ENCODE measurements at regions not wholly inside any gene's neighbourhood (a gene's known extent, or its start where the extent isn't known, plus 50 kb on each side); places are given as distances from the start of the nearest gene placed in this dataset.
"Not testable (repeated sequence)": the region's sequence is repeated elsewhere in the genome, so short reads cannot be mapped to it uniquely, and the experiment has no call there.

- no peak for DNase-seq (ENCODE audit: low spot score)
Measured at GRCh38 chr9:24073007-24073592, 247.1 kb upstream of the ELAVL2 start.

- DNase-seq (ENCODE audit: low spot score) = peak; percentile 0
Measured at GRCh38 chr9:24071716-24072115, 245.7 kb upstream of the ELAVL2 start.

DNA sequence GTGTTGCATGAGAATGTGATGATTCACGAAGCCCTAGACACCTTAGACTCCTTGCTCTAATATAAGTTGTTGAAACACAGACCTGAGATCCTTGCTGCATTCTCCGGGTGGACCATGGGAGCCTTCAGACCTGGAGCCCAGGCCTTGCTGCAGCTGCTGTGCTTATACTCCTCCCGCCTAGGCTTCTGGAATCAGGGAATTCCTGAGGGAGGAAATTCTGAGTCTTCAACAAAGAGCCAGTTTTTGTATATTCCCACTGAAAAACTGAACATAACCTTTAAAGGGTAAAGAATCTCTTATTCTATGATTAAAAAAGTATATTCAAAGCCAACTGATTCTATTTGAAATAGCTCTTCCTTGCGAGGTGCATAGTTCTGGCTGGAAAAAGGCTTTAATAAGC, 245.1 kb upstream of the ELAVL2 start:
- no peak for DNase-seq (ENCODE audit: low spot score)

DNA sequence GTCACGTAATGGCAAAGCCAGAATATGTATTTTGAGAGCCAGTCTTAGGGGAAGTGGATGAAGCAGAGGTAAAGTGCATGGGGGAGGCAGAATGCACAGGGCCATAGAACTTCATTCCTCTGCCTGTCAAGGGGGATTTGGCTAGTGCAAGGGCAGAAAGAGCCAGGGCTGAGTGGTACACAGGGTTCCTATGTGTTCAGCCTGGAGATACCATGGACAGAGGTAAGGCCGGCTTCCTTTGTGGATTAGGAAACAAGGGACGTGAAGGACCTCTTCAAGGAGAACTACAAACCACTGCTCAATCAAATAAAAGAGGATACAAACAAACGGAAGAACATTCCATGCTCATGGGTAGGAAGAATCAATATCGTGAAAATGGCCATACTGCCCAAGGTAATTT, 241.1 kb upstream of the ELAVL2 start:
- DNase-seq (ENCODE audit: low spot score) = not testable (repeated sequence)

- DNase-seq (ENCODE audit: low spot score) = no peak
Measured at GRCh38 chr9:24059651-24060050, 233.6 kb upstream of the ELAVL2 start.

GRCh38 chr9:24051587-24051986, 225.5 kb upstream of the ELAVL2 start:
- DNase-seq (ENCODE audit: low spot score) = no peak

GRCh38 chr9:24050239-24050638, 224.2 kb upstream of the ELAVL2 start:
- not testable (repeated sequence) for DNase-seq (ENCODE audit: low spot score)

- no peak for DNase-seq (ENCODE audit: low spot score)
Measured at GRCh38 chr9:24045150-24045549, 219.1 kb upstream of the ELAVL2 start.

- no peak for DNase-seq (ENCODE audit: low spot score)
Measured at GRCh38 chr9:24044576-24044975, 218.5 kb upstream of the ELAVL2 start.

DNA sequence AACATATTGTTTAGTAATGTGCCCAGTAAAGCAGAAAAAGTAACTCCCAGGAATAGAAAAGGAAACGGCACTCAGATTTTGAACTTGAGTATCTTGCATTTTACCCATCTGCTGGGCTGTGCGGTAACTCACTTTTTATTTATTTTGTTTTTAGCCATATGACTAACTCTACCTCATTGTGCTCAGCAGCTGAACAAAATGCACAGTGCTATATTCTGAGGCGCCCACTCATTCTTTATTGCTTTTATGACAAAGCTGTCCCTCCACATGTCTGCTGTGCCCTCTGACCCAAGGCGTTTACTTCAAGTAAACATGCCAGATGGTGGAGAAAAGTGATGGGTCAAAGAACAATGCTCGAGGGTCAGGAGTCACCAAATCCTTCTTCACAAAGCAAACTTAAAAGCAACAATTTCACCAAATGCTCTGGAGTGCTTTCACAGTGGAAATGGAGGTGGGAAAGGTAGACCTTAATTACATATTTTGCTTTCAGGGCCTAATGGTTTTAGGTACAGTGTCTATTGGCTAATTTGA, 215.2 kb upstream of the ELAVL2 start:
- no peak for DNase-seq (ENCODE audit: low spot score)

DNA sequence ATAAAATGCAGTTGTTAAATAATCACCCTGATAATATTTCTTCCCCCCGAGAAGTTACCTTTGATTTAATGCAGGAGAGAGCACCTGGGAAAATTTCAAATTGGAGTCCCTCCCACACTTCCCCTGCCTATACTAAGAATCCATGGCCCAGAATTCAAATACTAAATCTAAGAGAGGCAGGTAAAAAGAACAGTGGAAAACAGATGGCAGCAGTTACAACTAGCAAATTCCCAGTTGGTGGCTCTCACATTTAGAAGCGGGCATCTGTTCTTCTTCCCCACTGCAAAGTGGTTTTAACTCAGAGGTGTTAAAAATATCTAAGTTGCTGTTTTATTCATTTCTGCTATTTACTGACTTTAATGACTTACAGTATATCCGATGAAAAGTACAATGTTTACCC, 210.4 kb upstream of the ELAVL2 start:
- DNase-seq (ENCODE audit: low spot score) = no peak

DNA sequence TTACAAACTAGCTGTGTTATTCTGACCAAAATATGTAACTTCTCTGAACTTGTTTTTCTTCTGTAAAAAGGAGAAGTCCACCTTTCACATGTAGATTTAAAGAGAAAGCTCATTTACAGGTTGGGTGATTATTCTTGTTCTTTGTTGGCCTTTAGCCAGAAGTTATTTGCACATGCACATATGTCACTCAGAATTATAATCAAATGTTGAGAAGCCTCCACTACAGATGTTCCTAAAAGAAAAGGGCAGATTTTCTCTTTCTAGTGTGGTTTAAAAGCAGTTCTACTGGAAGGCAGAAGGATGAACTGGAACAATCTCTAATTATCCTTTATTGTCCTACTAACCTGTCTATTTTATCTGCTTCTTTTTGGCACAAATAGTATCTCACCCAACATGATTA, 209.8 kb upstream of the ELAVL2 start:
- no peak for DNase-seq (ENCODE audit: low spot score)

GRCh38 chr9:24011881-24012280, 185.8 kb upstream of the ELAVL2 start:
- peak; percentile 0 for DNase-seq (ENCODE audit: low spot score)

DNA sequence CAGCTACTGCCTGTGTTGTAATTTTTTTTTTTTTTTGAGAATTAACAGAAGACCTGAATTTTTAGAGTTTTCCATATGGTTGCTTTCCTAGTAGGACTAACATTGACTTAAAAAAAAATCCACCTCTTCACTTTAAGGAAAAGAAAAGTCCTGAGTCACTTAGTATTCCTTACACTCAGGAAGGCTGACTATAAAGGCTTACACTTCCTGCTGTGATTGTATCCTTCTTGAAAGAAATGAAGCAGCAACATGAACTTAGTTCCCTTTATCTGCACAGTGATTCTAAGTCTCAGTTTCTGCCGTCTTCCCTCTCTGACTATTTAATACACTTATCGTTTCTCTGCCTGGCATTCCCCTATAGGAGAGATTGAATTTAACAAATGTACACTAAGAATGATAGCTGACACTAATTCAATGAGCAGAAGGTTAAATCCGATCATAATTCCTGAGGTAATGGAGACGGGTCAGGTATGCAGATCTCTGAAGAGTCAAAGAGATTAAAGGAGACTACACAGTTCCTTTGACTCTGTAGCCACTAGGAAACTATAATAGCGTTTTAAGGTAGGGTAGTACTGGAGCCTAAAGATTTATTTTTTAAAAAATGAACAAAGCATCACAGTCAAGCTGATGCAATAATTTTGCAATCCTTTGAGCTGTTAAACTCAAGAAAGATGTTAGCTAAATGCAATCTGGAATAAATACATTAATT, 185.1 kb upstream of the ELAVL2 start:
- DNase-seq (ENCODE audit: low spot score) = peak; percentile 58

DNA sequence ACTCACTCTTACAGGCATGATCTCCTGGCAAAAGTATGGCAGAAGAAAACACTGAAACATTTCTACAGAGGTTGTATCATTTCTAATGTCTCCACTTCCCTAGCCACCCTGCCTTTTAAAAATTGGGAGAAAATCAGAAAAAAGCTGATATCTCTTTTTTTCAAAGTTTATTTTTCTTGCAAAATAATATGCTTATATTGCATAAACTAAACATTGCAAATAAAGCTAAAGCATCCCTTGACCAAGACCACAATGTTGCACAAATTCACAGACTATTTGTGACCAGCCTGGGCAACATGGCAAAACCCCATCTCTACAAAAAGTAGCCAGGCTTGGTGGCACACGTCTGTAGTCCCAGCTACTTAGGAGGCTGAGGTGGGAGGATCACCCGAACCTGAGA, 183.3 kb upstream of the ELAVL2 start:
- no peak for DNase-seq (ENCODE audit: low spot score)

DNA sequence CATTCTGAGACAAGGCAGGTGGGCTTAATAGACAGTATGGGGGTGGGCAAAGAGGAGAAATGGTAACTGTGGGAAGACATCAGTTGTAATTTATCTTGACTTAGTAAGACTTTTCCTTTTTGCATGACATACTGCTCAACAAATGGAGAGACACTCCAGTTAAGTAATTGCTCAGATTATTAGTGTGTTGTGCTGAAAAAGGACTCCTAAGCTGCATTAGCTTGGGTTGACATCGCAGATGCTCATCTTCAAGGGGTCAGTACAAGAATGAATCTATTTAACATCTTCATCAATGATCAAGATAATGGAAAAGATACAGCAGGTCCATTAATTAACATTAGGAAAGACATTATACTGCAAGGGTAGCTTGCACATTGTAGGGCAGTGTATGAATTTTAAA, 181.1 kb upstream of the ELAVL2 start:
- DNase-seq (ENCODE audit: low spot score) = peak; percentile 8

GRCh38 chr9:23991874-23992273, 165.8 kb upstream of the ELAVL2 start:
- not testable (repeated sequence) for DNase-seq (ENCODE audit: low spot score)

DNA sequence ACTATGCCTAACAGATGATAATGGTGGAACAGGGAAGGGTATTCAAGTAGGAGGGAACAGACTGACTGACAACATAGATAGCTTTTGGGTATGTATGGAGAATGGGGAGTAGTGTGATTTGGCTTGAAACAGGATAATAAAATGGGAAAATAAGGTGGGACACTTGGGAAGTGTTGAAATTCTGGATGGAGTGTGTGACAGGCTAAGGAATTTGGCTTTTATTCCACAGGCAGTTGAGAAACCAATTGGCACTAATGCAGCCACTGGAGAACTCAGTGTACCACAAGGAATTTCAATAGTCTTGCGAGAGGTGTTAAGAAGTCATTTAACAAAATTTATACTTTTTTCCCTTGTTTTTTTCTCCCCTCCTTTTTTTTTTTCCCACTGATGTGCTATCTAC, 153.5 kb upstream of the ELAVL2 start:
- no peak for DNase-seq (ENCODE audit: low spot score)

DNA sequence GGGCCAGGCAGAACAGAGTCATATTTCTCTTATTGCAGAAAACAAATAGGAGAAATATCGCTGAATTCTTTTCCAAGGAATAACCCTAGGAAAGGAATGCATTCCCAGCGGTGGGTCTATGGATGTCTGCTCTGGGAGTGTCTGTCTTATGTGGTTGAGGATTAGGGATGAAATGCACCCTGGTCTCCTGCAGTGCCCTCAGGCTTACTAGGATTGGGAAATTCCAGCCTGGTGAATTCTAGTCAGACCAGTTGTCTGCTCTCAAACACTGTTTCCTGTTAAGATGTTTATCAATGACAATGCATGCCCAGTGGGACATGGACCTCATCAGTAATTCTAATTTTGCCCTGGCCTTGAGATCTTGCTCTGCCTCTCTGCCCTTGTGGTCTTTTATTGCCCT, 136.1 kb upstream of the ELAVL2 start:
- no peak for DNase-seq (ENCODE audit: low spot score)

DNA sequence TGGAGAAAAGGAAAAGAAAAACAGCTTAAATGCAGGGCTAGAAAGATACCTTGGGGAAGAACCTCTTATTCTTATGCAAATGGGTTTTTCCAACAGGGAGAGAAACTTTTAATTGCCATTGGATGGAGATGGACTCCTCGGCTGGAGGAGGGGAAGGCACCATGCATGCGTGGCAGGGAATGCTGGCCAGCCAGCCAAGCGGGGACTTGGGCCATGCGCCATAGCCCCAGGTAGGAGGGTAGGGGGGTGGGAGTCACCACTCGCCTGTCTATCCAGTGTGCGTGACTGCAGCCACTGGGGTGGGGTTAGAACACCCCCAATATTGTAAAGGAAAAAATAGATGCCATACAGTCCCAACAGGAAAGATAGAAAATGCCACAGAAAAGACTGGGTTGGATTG, 119.9 kb upstream of the ELAVL2 start:
- no peak for DNase-seq (ENCODE audit: low spot score)

DNA sequence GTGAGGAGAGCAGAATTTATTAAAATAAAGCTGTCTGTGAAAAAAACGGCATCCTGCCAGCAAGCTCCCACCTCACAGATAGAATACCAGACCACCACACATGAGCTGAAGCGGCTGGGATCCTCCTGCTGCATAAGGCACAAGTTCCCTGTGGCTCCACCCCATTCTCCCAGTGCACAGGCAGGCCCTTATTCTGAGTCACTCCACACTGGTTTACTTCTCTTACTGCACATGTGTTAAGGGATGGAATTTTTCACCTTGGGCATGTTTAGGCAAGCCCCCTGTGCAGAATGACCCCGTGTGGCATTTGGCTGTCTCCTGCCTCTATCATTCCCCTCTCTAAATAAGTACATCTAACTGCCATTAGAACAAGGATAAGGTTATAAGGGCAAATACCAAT, 115.0 kb upstream of the ELAVL2 start:
- no peak for DNase-seq (ENCODE audit: low spot score)

DNA sequence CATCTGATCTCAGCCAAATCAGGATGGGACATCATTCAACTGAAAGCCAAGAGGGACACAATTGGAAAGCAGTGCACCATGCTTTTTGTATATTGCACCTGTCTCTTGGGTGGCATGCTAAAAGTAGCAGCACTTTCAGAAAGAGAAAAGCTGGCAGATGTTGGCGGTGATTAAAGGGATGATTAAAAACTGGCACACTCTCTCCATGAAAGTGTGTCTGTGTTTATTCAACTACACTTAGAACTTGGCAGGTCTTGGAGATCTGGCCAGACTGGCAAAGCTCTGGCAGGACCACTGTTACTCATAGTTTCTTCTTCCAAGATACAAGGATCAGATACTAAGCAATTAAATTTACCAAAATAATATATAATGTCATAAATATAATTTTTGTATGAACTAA, 112.9 kb upstream of the ELAVL2 start:
- DNase-seq (ENCODE audit: low spot score) = no peak

GRCh38 chr9:23934291-23934906, 108.4 kb upstream of the ELAVL2 start:
- no peak for DNase-seq (ENCODE audit: low spot score)

Measured in SK-N-DZ (cell line).